Endothelial cell of umbilical vein (primary cell): ENCODE measurements at regions not wholly inside any gene's neighbourhood (a gene's known extent, or its start where the extent isn't known, plus 50 kb on each side); places are given as distances from the start of the nearest gene placed in this dataset.

Source experiments
- BruUV-seq: library from RNA; stranded (reverse); fragments of 400-500 nt; replicated peaks from 2 replicates; lab custom pipeline; 2021; lab: Mats Ljungman, UMichigan
- CTCF ChIA-PET: fragments of 300-600, 350-600 bp; sonication (Branson Sonifier 250); formaldehyde crosslinking; loops from one replicate; lab custom pipeline; 2021; ENCODE audit warnings: antibody characterized with exemption, inconsistent platforms; lab: Charles Lee
- POLR2A ChIA-PET: fragments of 300-600, 350-600 bp; sonication (Branson Sonifier 250); formaldehyde crosslinking; loops from one replicate; lab custom pipeline; 2021; ENCODE audit warnings: antibody characterized with exemption, inconsistent platforms; lab: Charles Lee
- DNase-seq: peaks from one replicate; pipeline ENCODE4 v3.0.0-alpha.2; 2011; ENCODE audit warnings: low read depth, low spot score
- FAIRE-seq: peaks from 2 replicates; lab custom pipeline; 2011; peaks lifted over from hg19 to GRCh38; lab: Jason Lieb, UNC
- H2AFZ ChIP-seq: 2 replicates; pipeline ENCODE4 v1.6.0; 2012; ENCODE audit warnings: low read depth, low read length, control low read depth, inconsistent platforms
- H3K27ac ChIP-seq: 2 replicates; pipeline ENCODE4 v1.5.1; 2011; ENCODE audit warnings: low read depth, mild to moderate bottlenecking, control low read depth, low read length, moderate library complexity; ENCODE audit not compliant: insufficient read depth
- H3K27me3 ChIP-seq, 2 experiments: 2 replicates each; pipeline versions ENCODE4 v1.6.0 to v1.6.1; 2011; ENCODE audit warnings: low read length in 2 of 2, mixed read lengths in 1 of 2; ENCODE audit not compliant: control insufficient read depth in 2 of 2, insufficient read depth in 2 of 2
- H3K36me3 ChIP-seq, 2 experiments: 2 replicates in 1 of 2; 3 replicates in 1 of 2; pipeline ENCODE4 v1.5.1; 2011; ENCODE audit warnings: low read length in 2 of 2, mild to moderate bottlenecking in 1 of 2, moderate library complexity in 1 of 2; ENCODE audit not compliant: control insufficient read depth in 2 of 2, insufficient read depth in 2 of 2; ENCODE audit errors: extremely low read depth in 1 of 2
- H3K4me1 ChIP-seq: 3 replicates; pipeline ENCODE4 v1.5.1; 2011; ENCODE audit warnings: mild to moderate bottlenecking, low read length; ENCODE audit not compliant: control insufficient read depth, insufficient read depth; ENCODE audit errors: extremely low read depth
- H3K4me2 ChIP-seq: 2 replicates; pipeline ENCODE4 v1.6.1; 2011; ENCODE audit warnings: low read length, control low read depth, mixed read lengths; ENCODE audit not compliant: insufficient read depth
- H3K4me3 ChIP-seq, 3 experiments: fragments of 200-600 bp in 1 of 3; sonication (generic), shearing (Covaris generic) in 1 of 3; replicated peaks in 1 of 3; 2 replicates each; pipeline ENCODE4 v1.5.1; 2011 to 2016; ENCODE audit warnings: control low read depth in 3 of 3, low read length in 3 of 3, mild to moderate bottlenecking in 2 of 3, inconsistent platforms in 1 of 3, low read depth in 1 of 3, moderate library complexity in 1 of 3; ENCODE audit not compliant: insufficient read depth in 1 of 3
- H3K79me2 ChIP-seq: 2 replicates; pipeline ENCODE4 v1.6.0; 2012; ENCODE audit warnings: low read length, inconsistent platforms; ENCODE audit not compliant: control insufficient read depth, insufficient read depth
- H3K9ac ChIP-seq: replicated peaks from 2 replicates; pipeline ENCODE3; 2011; ENCODE audit warnings: low read length, control low read depth; ENCODE audit not compliant: insufficient read depth; ENCODE audit errors: extremely low read depth
- H3K9me1 ChIP-seq: replicated peaks from 3 replicates; pipeline ENCODE4 v1.6.0; 2011; ENCODE audit warnings: mild to moderate bottlenecking, low read length; ENCODE audit not compliant: control insufficient read depth, insufficient read depth; ENCODE audit errors: extremely low read depth
- H3K9me3 ChIP-seq: replicated peaks from 2 replicates; pipeline ENCODE4 v1.5.1; 2012; ENCODE audit warnings: low read length, inconsistent platforms; ENCODE audit not compliant: control insufficient read depth, insufficient read depth
- H4K20me1 ChIP-seq: replicated peaks from 2 replicates; pipeline ENCODE3; 2011; ENCODE audit warnings: mild to moderate bottlenecking, low read length; ENCODE audit not compliant: control insufficient read depth, insufficient read depth; ENCODE audit errors: extremely low read depth
- CTCF ChIP-seq, 2 donors: IDR thresholded peaks; 1 replicate in 1 of 2; 2 replicates in 1 of 2; pipeline ENCODE4 v1.5.1; 2011; ENCODE audit warnings: low read length in 2 of 2, mild to moderate bottlenecking in 2 of 2, moderate library complexity in 2 of 2, control low read depth in 1 of 2, inconsistent platforms in 1 of 2, low read depth in 1 of 2; ENCODE audit not compliant: insufficient read depth in 1 of 2; ENCODE audit errors: extremely low read depth in 1 of 2
- EZH2 ChIP-seq: IDR thresholded peaks from 2 replicates; pipeline ENCODE4 v1.6.1; 2012; ENCODE audit warnings: borderline replicate concordance, low read depth, mild to moderate bottlenecking, moderate library complexity, low read length, inconsistent platforms; ENCODE audit not compliant: severe bottlenecking
- FOS ChIP-seq: IDR thresholded peaks from 2 replicates; pipeline ENCODE4 v1.6.1; 2011; ENCODE audit warnings: mild to moderate bottlenecking, low read length, moderate library complexity, borderline replicate concordance; ENCODE audit not compliant: insufficient read depth
- GATA2 ChIP-seq: IDR thresholded peaks from 2 replicates; pipeline ENCODE4 v1.7.0; 2011; ENCODE audit warnings: low read depth, mild to moderate bottlenecking, moderate library complexity, mixed read lengths, low read length; ENCODE audit not compliant: insufficient read length, insufficient read depth
- MAX ChIP-seq: IDR thresholded peaks from 2 replicates; pipeline ENCODE4 v1.6.1; 2011; ENCODE audit not compliant: insufficient read depth, insufficient read length
- MYC ChIP-seq: IDR thresholded peaks from one replicate; pipeline ENCODE4 v1.6.1; 2011; ENCODE audit warnings: mild to moderate bottlenecking, low read depth, low read length
- POLR2A ChIP-seq: IDR thresholded peaks from 2 replicates; pipeline ENCODE4 v1.6.1; 2012; ENCODE audit warnings: low read depth, mild to moderate bottlenecking, control low read depth, low read length
- POLR2AphosphoS5 ChIP-seq: IDR thresholded peaks from 2 replicates; pipeline ENCODE4 v1.6.1; 2012; ENCODE audit warnings: low read depth, mild to moderate bottlenecking, control low read depth, low read length, moderate library complexity; ENCODE audit not compliant: insufficient read depth
- dilution Hi-C: fragments of 300-500 bp; cut with MboI; formaldehyde crosslinking; loops from one replicate; pipeline ENCODE4 v1.15.0; 2019; ENCODE audit warnings: low sequenced_read_pairs; ENCODE audit not compliant: extremely low pct_ligation_motif_present
- intact Hi-C: fragments of 100-400 bp; cut with micrococcal nuclease; formaldehyde crosslinking; loops from one replicate; pipeline ENCODE4 v1.10.0; 2022

- ChIA-PET POLR2A (no interaction called here), CTCF (no interaction called here)
- Histone ChIP-seq H3K4me1 (no peaks in the 10 kb centered on the region), H2AFZ (no peak overlapping the region), H3K9me3 (no peaks in the 10 kb centered on the region), H3K9ac (no peak overlapping the region), H3K27ac (no peak overlapping the region), H3K9me1 (no peaks in the 10 kb centered on the region), H3K79me2 (no peaks in the 10 kb centered on the region), H4K20me1 (no peaks in the 10 kb centered on the region), H3K36me3 (no peaks in the 10 kb centered on the region), H3K4me3 (no peak overlapping the region), H3K4me2 (no peak overlapping the region), H3K27me3 (no peaks in the 10 kb centered on the region)
- intact Hi-C loops (no loop called here), dilution Hi-C loops (no loop called here)
- TF ChIP-seq POLR2AphosphoS5 (no peak), MYC (no peak), FOS (no peak), MAX (no peak), GATA2 (no peak), POLR2A (no peak), CTCF (IDR thresholded peaks at IDR 0.05; ENCODE audit: extremely low read depth in 1 of 2, insufficient read depth in 1 of 2, low read depth in 1 of 2, low read length in 2 of 2) (no peak), EZH2 (no peak)
- BruUV-seq: no TSS peak
- FAIRE-seq (no peak), DNase-seq (no peak)
Measured at GRCh38 chr1:87744056-87744455, 415.4 kb downstream of the LMO4 start.
